GM12872 (cell line): ENCODE measurements at regions not wholly inside any gene's neighbourhood (a gene's known extent, or its start where the extent isn't known, plus 50 kb on each side); places are given as distances from the start of the nearest gene placed in this dataset.

Source experiments
- CTCF ChIP-seq: IDR thresholded peaks from 3 replicates; pipeline ENCODE4 v1.5.1; 2011; ENCODE audit warnings: low read depth, mild to moderate bottlenecking, low read length, moderate library complexity; ENCODE audit not compliant: insufficient read depth

GRCh38 chr18:77919923-77920322, 670.3 kb downstream of the GALR1 start:
- no peak for TF ChIP-seq CTCF

GRCh38 chr18:77935342-77935741, 685.7 kb downstream of the GALR1 start:
- no peak for TF ChIP-seq CTCF

- no peak for TF ChIP-seq CTCF
Observed at GRCh38 chr18:77940566-77940965, 690.9 kb downstream of the GALR1 start.

DNA sequence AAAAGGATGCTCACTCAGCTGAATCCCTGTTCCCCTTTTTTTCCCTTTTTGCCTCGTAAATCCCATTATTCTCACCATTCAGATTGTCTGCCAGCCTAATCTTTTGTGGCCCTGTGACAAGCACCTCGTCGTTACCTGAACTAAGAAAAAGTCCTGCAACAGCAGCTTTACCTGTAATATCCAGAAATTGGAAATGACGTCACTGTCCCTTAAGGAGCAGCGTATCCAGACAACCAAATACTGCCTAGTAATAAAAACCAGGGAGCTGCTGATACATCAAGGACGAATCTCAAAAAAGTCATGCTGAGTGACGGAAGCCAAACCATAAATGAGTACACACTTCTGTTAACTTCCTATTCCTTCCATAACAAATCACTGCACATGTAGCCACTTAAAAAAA, 694.9 kb downstream of the GALR1 start:
- TF ChIP-seq CTCF = no peak

DNA sequence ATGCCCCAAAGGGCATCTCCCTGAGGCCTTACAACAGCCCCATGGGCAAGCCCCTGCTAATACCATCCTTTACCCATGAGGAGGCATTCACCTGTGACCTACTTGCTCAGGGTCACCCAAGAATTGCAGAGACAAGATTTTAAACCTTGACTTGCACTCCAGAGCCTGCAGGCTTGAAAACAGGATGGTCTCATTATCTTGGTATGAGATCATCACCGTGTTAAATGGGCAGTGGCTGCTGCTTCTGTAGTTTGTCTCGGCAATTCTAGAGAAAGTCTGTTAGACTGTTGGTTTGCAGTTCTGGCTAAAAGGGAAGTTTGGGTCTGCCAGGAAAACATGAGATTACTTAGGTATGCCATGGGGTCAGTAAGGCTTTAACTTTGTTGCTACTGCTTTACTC, 698.9 kb downstream of the GALR1 start:
- TF ChIP-seq CTCF = no peak

GRCh38 chr18:77949355-77949973, 699.8 kb downstream of the GALR1 start:
- no peak for TF ChIP-seq CTCF

DNA sequence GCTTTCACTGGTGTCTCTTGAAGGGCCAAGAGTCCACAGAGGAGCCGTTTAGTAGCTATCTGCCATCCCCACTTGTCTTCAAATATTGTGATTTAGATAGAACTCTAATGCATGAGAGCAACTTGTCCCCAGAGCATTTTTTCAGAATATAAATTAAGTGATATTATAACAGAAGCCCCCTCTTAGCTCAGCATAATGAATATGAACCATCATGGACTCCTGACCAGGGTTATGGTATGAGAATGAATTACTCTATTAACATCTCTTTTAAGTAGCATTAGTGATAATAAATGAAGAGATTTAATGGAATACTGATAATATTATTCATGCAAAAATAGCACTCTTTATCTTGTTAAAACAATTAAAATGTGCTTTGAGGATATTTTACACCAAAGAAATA, 709.6 kb downstream of the GALR1 start:
- TF ChIP-seq CTCF = no peak
